SK-N-SH (cell line): ENCODE measurements at regions not wholly inside any gene's neighbourhood (a gene's known extent, or its start where the extent isn't known, plus 50 kb on each side); places are given as distances from the start of the nearest gene placed in this dataset.

Experiments used
- CTCF ChIA-PET: fragments of 300-600, 350-600 bp; formaldehyde crosslinking; extraction: SDS; loops from one replicate; lab custom pipeline; 2021; lab: Yijun Ruan, JAX
- POLR2A ChIA-PET: fragments of 350-600 bp; sonication (Branson Sonifier 250); formaldehyde crosslinking; extraction: SDS; loops from one replicate; lab custom pipeline; 2020; ENCODE audit warnings: antibody characterized with exemption, inconsistent platforms; lab: Yijun Ruan, JAX
- DNase-seq: peaks from one replicate; pipeline ENCODE4 v3.0.0; 2012
- H2AFZ ChIP-seq: fragments of 200-600 bp; sonication (generic); 2 replicates; pipeline ENCODE4 v1.8.1; 2016; ENCODE audit warnings: antibody characterized with exemption, mild to moderate bottlenecking, low read depth
- H3F3A ChIP-seq: fragments of 200-600 bp; sonication (generic); replicated peaks from 2 replicates; pipeline ENCODE3; 2016; ENCODE audit warnings: antibody characterized with exemption, mild to moderate bottlenecking; ENCODE audit not compliant: insufficient read depth
- H3K27ac ChIP-seq, 2 experiments: fragments of 200-500 bp in 1 of 2; fragments of 200-600 bp in 1 of 2; sonication (Bioruptor generic) in 1 of 2; sonication (generic), shearing (Covaris generic) in 1 of 2; 2 replicates each; pipeline versions ENCODE4 v1.5.1 to v1.6.1; 2014 to 2016; ENCODE audit warnings: low read depth in 2 of 2, inconsistent platforms in 1 of 2, low read length in 1 of 2, mild to moderate bottlenecking in 1 of 2, mixed read lengths in 1 of 2
- H3K27me3 ChIP-seq: fragments of 200-600 bp; sonication (generic), shearing (Covaris generic); 2 replicates; pipeline ENCODE4 v1.6.1; 2016; ENCODE audit warnings: mixed run types; ENCODE audit not compliant: insufficient read depth
- H3K36me3 ChIP-seq, 2 experiments: fragments of 200-500 bp in 1 of 2; fragments of 200-600 bp in 1 of 2; sonication (Bioruptor generic) in 1 of 2; sonication (generic) in 1 of 2; replicated peaks in 1 of 2; 2 replicates each; pipeline versions ENCODE3 to v1.5.1; 2014 to 2016; ENCODE audit warnings: low read length in 1 of 2, mild to moderate bottlenecking in 1 of 2; ENCODE audit not compliant: insufficient read depth in 2 of 2, control insufficient read depth in 1 of 2
- H3K4me1 ChIP-seq, 2 experiments: fragments of 200-500 bp in 1 of 2; fragments of 200-600 bp in 1 of 2; sonication (Bioruptor generic) in 1 of 2; sonication (generic), shearing (Covaris generic) in 1 of 2; 2 replicates each; pipeline versions ENCODE4 v1.5.1 to v1.6.1; 2014 to 2016; ENCODE audit warnings: low read depth in 1 of 2, low read length in 1 of 2, mixed run types in 1 of 2; ENCODE audit not compliant: insufficient read depth in 2 of 2, control insufficient read depth in 1 of 2
- H3K4me2 ChIP-seq: fragments of 200-600 bp; sonication (generic), shearing (Covaris generic); 2 replicates; pipeline ENCODE4 v1.6.1; 2017; ENCODE audit warnings: mixed run types
- H3K4me3 ChIP-seq, 2 experiments: fragments of 200-500 bp in 1 of 2; fragments of 200-600 bp in 1 of 2; sonication (Bioruptor generic) in 1 of 2; sonication (generic), shearing (Covaris generic) in 1 of 2; 2 replicates each; pipeline versions ENCODE4 v1.5.1 to v1.8.1; 2014 to 2016; ENCODE audit warnings: low read depth in 2 of 2, inconsistent platforms in 1 of 2, low read length in 1 of 2, mild to moderate bottlenecking in 1 of 2, mixed read lengths in 1 of 2, moderate library complexity in 1 of 2
- H3K79me2 ChIP-seq: fragments of 200-600 bp; sonication (generic); 2 replicates; pipeline ENCODE4 v1.8.1; 2017; ENCODE audit warnings: mild to moderate bottlenecking; ENCODE audit not compliant: insufficient read depth
- H3K9ac ChIP-seq: fragments of 200-600 bp; sonication (generic); 2 replicates; pipeline ENCODE4 v1.6.1; 2017; ENCODE audit warnings: mixed run types
- H3K9me2 ChIP-seq: fragments of 200-600 bp; sonication (generic); 2 replicates; pipeline ENCODE4 v1.6.1; 2017; ENCODE audit warnings: mixed run types
- H3K9me3 ChIP-seq: fragments of 200-600 bp; sonication (generic); 2 replicates; pipeline ENCODE4 v1.6.1; 2017; ENCODE audit warnings: mixed run types, mild to moderate bottlenecking, moderate library complexity
- H4K20me1 ChIP-seq: fragments of 200-600 bp; sonication (generic); 2 replicates; pipeline ENCODE4 v1.6.1; 2017; ENCODE audit warnings: mild to moderate bottlenecking, mixed run types; ENCODE audit not compliant: insufficient read depth
- CHD2 ChIP-seq: fragments of 150-350 bp; IDR thresholded peaks from 2 replicates; pipeline ENCODE4 v1.6.1; 2018; ENCODE audit warnings: low read length; ENCODE audit not compliant: partially characterized antibody
- CTCF ChIP-seq: fragments of 200-600 bp; sonication (generic); IDR thresholded peaks from 2 replicates; pipeline ENCODE4 v1.6.1; 2017; ENCODE audit warnings: antibody characterized with exemption, mild to moderate bottlenecking, moderate library complexity
- ELF1 ChIP-seq: IDR thresholded peaks from 2 replicates; pipeline ENCODE4 v1.4.0; 2012
- EZH2phosphoT487 ChIP-seq: fragments of 200-600 bp; sonication (generic); IDR thresholded peaks from 2 replicates; pipeline ENCODE4 v1.6.1; 2017; ENCODE audit warnings: low read depth, mixed run types, mild to moderate bottlenecking, antibody characterized with exemption, moderate library complexity, borderline replicate concordance
- IRF3 ChIP-seq: fragments of 150-350 bp; IDR thresholded peaks from 2 replicates; pipeline ENCODE4 v1.6.1; 2016; ENCODE audit warnings: mild to moderate bottlenecking, low read depth, low read length
- MAX ChIP-seq: IDR thresholded peaks from 2 replicates; pipeline ENCODE4 v1.4.0; 2012; ENCODE audit warnings: low read depth
- MEF2A ChIP-seq: IDR thresholded peaks from 2 replicates; pipeline ENCODE4 v1.4.0; 2012; ENCODE audit warnings: low read depth, borderline replicate concordance
- RFX5 ChIP-seq: IDR thresholded peaks from 2 replicates; pipeline ENCODE4 v1.6.1; 2012; ENCODE audit warnings: mild to moderate bottlenecking, improper control_type of control experiment, low read length
- SIN3A ChIP-seq: IDR thresholded peaks from 2 replicates; pipeline ENCODE4 v1.6.1; 2012; ENCODE audit warnings: low read depth, mild to moderate bottlenecking, low read length, moderate library complexity, borderline replicate concordance
- SMC3 ChIP-seq: IDR thresholded peaks from 2 replicates; pipeline ENCODE4 v1.6.1; 2012; ENCODE audit warnings: low read depth, low read length, improper control_type of control experiment
- TCF12 ChIP-seq: IDR thresholded peaks from 2 replicates; pipeline ENCODE4 v1.4.0; 2012
- WGBS: methylation state at CpG from one replicate; pipeline ENCODE4 v1.1.6; 2017; ENCODE audit warnings: low lambda C conversion rate; 5-methylcytosine and 5-hydroxymethylcytosine counted together

GRCh38 chr2:219973136-219973535, 345.7 kb downstream of the SLC4A3 start:
- CTCF ChIA-PET, result no interaction called here
- no peak overlapping the region for H3K27ac ChIP-seq
- no peak overlapping the region for H3K4me3 ChIP-seq
- no peak overlapping the region for H3K9ac ChIP-seq
- DNase-seq, result no peak
- no peaks in the 10 kb centered on the region for H3K9me3 ChIP-seq
- H3K4me1 ChIP-seq, result peaks cover 0 to 7% of the 10 kb centered on the region in 2 experiments; a peak in 1 of 4 replicates
- TF ChIP-seq SIN3A (no peak), CHD2 (no peak), RFX5 (no peak), ELF1 (no peak), MAX (no peak)
- TF ChIP-seq, all 33 proteins: peak for 0
- Histone ChIP-seq H3K36me3 (no peaks in the 10 kb centered on the region), H3K27me3 (no peaks in the 10 kb centered on the region), H3K9me2 (no peaks in the 10 kb centered on the region), H3F3A (no peaks in the 10 kb centered on the region), H2AFZ (no peak overlapping the region), H4K20me1 (no peaks in the 10 kb centered on the region), H3K79me2 (no peaks in the 10 kb centered on the region), H3K4me2 (no peak overlapping the region)
- POLR2A ChIA-PET, result no interaction called here
- WGBS, result 9% methylated on average over 1 of the region's 1 CpG

DNA sequence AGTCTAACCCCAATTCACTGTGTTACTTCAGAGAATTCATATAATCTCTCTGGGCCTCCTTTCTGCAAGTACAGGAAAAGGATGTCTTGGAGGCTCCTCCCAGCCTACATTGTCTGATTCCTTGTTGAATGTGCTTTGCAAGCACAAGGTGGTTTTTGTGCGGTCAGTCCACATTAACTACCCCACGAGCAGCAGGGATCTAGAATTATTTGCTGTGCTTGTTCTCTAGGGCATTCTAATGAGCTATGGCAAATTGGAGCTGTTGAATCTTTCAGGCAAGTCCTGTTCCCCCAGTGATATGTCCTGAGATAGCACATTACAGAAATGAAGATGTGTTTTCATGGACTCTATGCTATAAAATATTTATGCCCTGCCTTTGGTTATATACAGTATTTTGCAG, 349.4 kb downstream of the SLC4A3 start:
- Histone ChIP-seq H3F3A (no peaks in the 10 kb centered on the region), H3K4me2 (no peak overlapping the region), H3K79me2 (no peaks in the 10 kb centered on the region), H4K20me1 (no peaks in the 10 kb centered on the region), H2AFZ (no peak overlapping the region), H3K9ac (no peak overlapping the region), H3K27ac (no peak overlapping the region), H3K27me3 (no peaks in the 10 kb centered on the region), H3K36me3 (no peaks in the 10 kb centered on the region), H3K9me3 (no peaks in the 10 kb centered on the region), H3K9me2 (no peaks in the 10 kb centered on the region), H3K4me3 (no peak overlapping the region), H3K4me1 (no peaks in the 10 kb centered on the region)
- 40% methylated on average over 2 of the region's 2 CpGs for WGBS
- ChIA-PET CTCF (interaction anchor here (1.4 kb wide), 1 partner anchor 17 kb away, joined by 3 read pairs; no protein-coding TSS in a partner anchor), POLR2A (no interaction called here)
- TF ChIP-seq MEF2A (no peak), EZH2phosphoT487 (no peak), SIN3A (no peak), CTCF (no peak), TCF12 (no peak), IRF3 (no peak), SMC3 (no peak)
- no peak for DNase-seq
